Activated CD4-positive, alpha-beta T cell treated with anti-CD3 and anti-CD28 coated beads, Interleukin-2, amount 10 ng/mL, durations not matched to agents 24 days and 14 days (primary cell): ENCODE measurements at regions not wholly inside any gene's neighbourhood (a gene's known extent, or its start where the extent isn't known, plus 50 kb on each side); places are given as distances from the start of the nearest gene placed in this dataset.

Source experiments
- DNase-seq: peaks from one replicate; pipeline ENCODE4 v3.0.0; 2022
- H3K27ac Mint-ChIP-seq: one replicate; pipeline ENCODE4 v1.8.0; 2022; ENCODE audit warnings: mild to moderate bottlenecking, mixed read lengths
- H3K27me3 Mint-ChIP-seq: one replicate; pipeline ENCODE4 v1.8.0; 2022; ENCODE audit warnings: mixed read lengths
- H3K36me3 Mint-ChIP-seq: one replicate; pipeline ENCODE4 v1.8.0; 2022; ENCODE audit warnings: low read depth, mild to moderate bottlenecking, mixed read lengths
- H3K4me1 Mint-ChIP-seq: one replicate; pipeline ENCODE4 v1.8.0; 2021; ENCODE audit warnings: mixed read lengths
- H3K4me3 Mint-ChIP-seq: one replicate; pipeline ENCODE4 v1.8.0; 2022; ENCODE audit warnings: mild to moderate bottlenecking, moderate library complexity, mixed read lengths
- H3K9me3 Mint-ChIP-seq: one replicate; pipeline ENCODE4 v1.8.0; 2021; ENCODE audit warnings: mixed read lengths
- intact Hi-C: fragments of 100-400 bp; cut with micrococcal nuclease; formaldehyde crosslinking; loops from one replicate; pipeline ENCODE4 v1.15.1; 2023

GRCh38 chr12:127649961-127650360 lies 617.0 kb upstream of the TMEM132C start:
- Mint-ChIP-seq H3K4me3 (no peak overlapping the region), H3K36me3 (no peaks in the 10 kb centered on the region), H3K27me3 (no peaks in the 10 kb centered on the region), H3K27ac (no peak overlapping the region), H3K9me3 (no peaks in the 10 kb centered on the region), H3K4me1 (no peaks in the 10 kb centered on the region)
- intact Hi-C loops: no loop called here
- DNase-seq: no peak

- DNase-seq: no peak
- H3K4me1 Mint-ChIP-seq: no peaks in the 10 kb centered on the region
- H3K36me3 Mint-ChIP-seq: no peaks in the 10 kb centered on the region
- no peak overlapping the region for H3K27ac Mint-ChIP-seq
- no peak overlapping the region for H3K4me3 Mint-ChIP-seq
- no peaks in the 10 kb centered on the region for H3K27me3 Mint-ChIP-seq
- H3K9me3 Mint-ChIP-seq: no peaks in the 10 kb centered on the region
- intact Hi-C loops: no loop called here
Observed at GRCh38 chr12:127650626-127651025, 616.3 kb upstream of the TMEM132C start.

GRCh38 chr12:127652281-127652680 lies 614.7 kb upstream of the TMEM132C start:
- Mint-ChIP-seq H3K4me1 (no peaks in the 10 kb centered on the region), H3K27me3 (no peaks in the 10 kb centered on the region), H3K4me3 (no peak overlapping the region), H3K27ac (no peak overlapping the region), H3K9me3 (no peaks in the 10 kb centered on the region), H3K36me3 (no peaks in the 10 kb centered on the region)
- intact Hi-C loops: no loop called here
- no peak for DNase-seq

GRCh38 chr12:127654383-127654985 lies 612.5 kb upstream of the TMEM132C start:
- Mint-ChIP-seq H3K36me3 (no peaks in the 10 kb centered on the region), H3K4me3 (no peak overlapping the region), H3K27me3 (no peaks in the 10 kb centered on the region), H3K27ac (no peak overlapping the region), H3K4me1 (no peaks in the 10 kb centered on the region), H3K9me3 (no peaks in the 10 kb centered on the region)
- DNase-seq: no peak
- intact Hi-C loops: no loop called here

- no peaks in the 10 kb centered on the region for H3K36me3 Mint-ChIP-seq
- no peaks in the 10 kb centered on the region for H3K4me1 Mint-ChIP-seq
- intact Hi-C loops: no loop called here
- DNase-seq: no peak
- no peaks in the 10 kb centered on the region for H3K27me3 Mint-ChIP-seq
- H3K4me3 Mint-ChIP-seq: no peak overlapping the region
- H3K9me3 Mint-ChIP-seq: no peaks in the 10 kb centered on the region
- no peak overlapping the region for H3K27ac Mint-ChIP-seq
Observed at GRCh38 chr12:127655691-127656090, 611.3 kb upstream of the TMEM132C start.

- no peak for DNase-seq
- H3K36me3 Mint-ChIP-seq: no peaks in the 10 kb centered on the region
- H3K27me3 Mint-ChIP-seq: no peaks in the 10 kb centered on the region
- H3K4me3 Mint-ChIP-seq: no peak overlapping the region
- H3K9me3 Mint-ChIP-seq: no peaks in the 10 kb centered on the region
- intact Hi-C loops: no loop called here
- H3K4me1 Mint-ChIP-seq: no peaks in the 10 kb centered on the region
- no peak overlapping the region for H3K27ac Mint-ChIP-seq
Observed at GRCh38 chr12:127656266-127656665, 610.7 kb upstream of the TMEM132C start.

GRCh38 chr12:127657036-127657435 lies 609.9 kb upstream of the TMEM132C start:
- Mint-ChIP-seq H3K4me1 (no peaks in the 10 kb centered on the region), H3K27ac (no peak overlapping the region), H3K36me3 (no peaks in the 10 kb centered on the region), H3K4me3 (no peak overlapping the region), H3K27me3 (no peaks in the 10 kb centered on the region), H3K9me3 (no peaks in the 10 kb centered on the region)
- no peak for DNase-seq
- intact Hi-C loops: no loop called here

GRCh38 chr12:127660961-127661360 lies 606.0 kb upstream of the TMEM132C start:
- Mint-ChIP-seq H3K36me3 (no peaks in the 10 kb centered on the region), H3K4me1 (no peaks in the 10 kb centered on the region), H3K9me3 (no peaks in the 10 kb centered on the region), H3K27ac (no peak overlapping the region), H3K27me3 (no peaks in the 10 kb centered on the region), H3K4me3 (no peak overlapping the region)
- intact Hi-C loops: no loop called here
- no peak for DNase-seq

- Mint-ChIP-seq H3K9me3 (no peaks in the 10 kb centered on the region), H3K4me3 (no peak overlapping the region), H3K36me3 (no peaks in the 10 kb centered on the region), H3K27ac (no peak overlapping the region), H3K4me1 (no peaks in the 10 kb centered on the region), H3K27me3 (no peaks in the 10 kb centered on the region)
- no peak for DNase-seq
- intact Hi-C loops: no loop called here
Observed at GRCh38 chr12:127663716-127664115, 603.3 kb upstream of the TMEM132C start.

GRCh38 chr12:127664901-127665300 lies 602.1 kb upstream of the TMEM132C start:
- Mint-ChIP-seq H3K9me3 (no peaks in the 10 kb centered on the region), H3K27me3 (no peaks in the 10 kb centered on the region), H3K4me1 (no peaks in the 10 kb centered on the region), H3K27ac (no peak overlapping the region), H3K36me3 (no peaks in the 10 kb centered on the region), H3K4me3 (no peak overlapping the region)
- no peak for DNase-seq
- intact Hi-C loops: no loop called here

- Mint-ChIP-seq H3K4me1 (no peaks in the 10 kb centered on the region), H3K27ac (no peak overlapping the region), H3K9me3 (no peaks in the 10 kb centered on the region), H3K36me3 (no peaks in the 10 kb centered on the region), H3K4me3 (no peak overlapping the region), H3K27me3 (no peaks in the 10 kb centered on the region)
- intact Hi-C loops: no loop called here
- DNase-seq: no peak
Observed at GRCh38 chr12:127667131-127667685, 599.8 kb upstream of the TMEM132C start.

- Mint-ChIP-seq H3K36me3 (no peaks in the 10 kb centered on the region), H3K27me3 (no peaks in the 10 kb centered on the region)
Observed at GRCh38 chr12:127670294-127670693, 596.7 kb upstream of the TMEM132C start.

GRCh38 chr12:127670796-127671195 lies 596.2 kb upstream of the TMEM132C start:
- no peaks in the 10 kb centered on the region for H3K36me3 Mint-ChIP-seq
- H3K4me1 Mint-ChIP-seq: no peaks in the 10 kb centered on the region
- intact Hi-C loops: no loop called here
- H3K27me3 Mint-ChIP-seq: no peaks in the 10 kb centered on the region
- no peak overlapping the region for H3K4me3 Mint-ChIP-seq
- no peak overlapping the region for H3K27ac Mint-ChIP-seq
- no peak for DNase-seq
- H3K9me3 Mint-ChIP-seq: no peaks in the 10 kb centered on the region

More at GRCh38 chr12:127670294-127670693, 596.7 kb upstream of the TMEM132C start:
- Mint-ChIP-seq H3K4me3 (no peak overlapping the region), H3K9me3 (no peaks in the 10 kb centered on the region), H3K27ac (no peak overlapping the region), H3K4me1 (no peaks in the 10 kb centered on the region)
- intact Hi-C loops: no loop called here
- DNase-seq: no peak

GRCh38 chr12:127675936-127676335 lies 591.0 kb upstream of the TMEM132C start:
- DNase-seq: no peak
- Mint-ChIP-seq H3K4me3 (no peak overlapping the region), H3K4me1 (no peaks in the 10 kb centered on the region), H3K27ac (no peak overlapping the region), H3K27me3 (no peaks in the 10 kb centered on the region), H3K9me3 (no peaks in the 10 kb centered on the region), H3K36me3 (no peaks in the 10 kb centered on the region)
- intact Hi-C loops: loop anchor here (2.0 kb wide), 1 partner anchor 395 kb away; no protein-coding TSS in a partner anchor
